GM18861 (cell line): ENCODE measurements at regions not wholly inside any gene's neighbourhood (a gene's known extent, or its start where the extent isn't known, plus 50 kb on each side); places are given as distances from the start of the nearest gene placed in this dataset.
"Not testable (repeated sequence)": the region's sequence is repeated elsewhere in the genome, so short reads cannot be mapped to it uniquely, and the experiment has no call there.

Source experiments
- ATAC-seq: cut with Tn5 transposase; IDR thresholded peaks from one replicate; pipeline ENCODE4 v1.9.1; 2021; ENCODE audit not compliant: unreplicated experiment

DNA sequence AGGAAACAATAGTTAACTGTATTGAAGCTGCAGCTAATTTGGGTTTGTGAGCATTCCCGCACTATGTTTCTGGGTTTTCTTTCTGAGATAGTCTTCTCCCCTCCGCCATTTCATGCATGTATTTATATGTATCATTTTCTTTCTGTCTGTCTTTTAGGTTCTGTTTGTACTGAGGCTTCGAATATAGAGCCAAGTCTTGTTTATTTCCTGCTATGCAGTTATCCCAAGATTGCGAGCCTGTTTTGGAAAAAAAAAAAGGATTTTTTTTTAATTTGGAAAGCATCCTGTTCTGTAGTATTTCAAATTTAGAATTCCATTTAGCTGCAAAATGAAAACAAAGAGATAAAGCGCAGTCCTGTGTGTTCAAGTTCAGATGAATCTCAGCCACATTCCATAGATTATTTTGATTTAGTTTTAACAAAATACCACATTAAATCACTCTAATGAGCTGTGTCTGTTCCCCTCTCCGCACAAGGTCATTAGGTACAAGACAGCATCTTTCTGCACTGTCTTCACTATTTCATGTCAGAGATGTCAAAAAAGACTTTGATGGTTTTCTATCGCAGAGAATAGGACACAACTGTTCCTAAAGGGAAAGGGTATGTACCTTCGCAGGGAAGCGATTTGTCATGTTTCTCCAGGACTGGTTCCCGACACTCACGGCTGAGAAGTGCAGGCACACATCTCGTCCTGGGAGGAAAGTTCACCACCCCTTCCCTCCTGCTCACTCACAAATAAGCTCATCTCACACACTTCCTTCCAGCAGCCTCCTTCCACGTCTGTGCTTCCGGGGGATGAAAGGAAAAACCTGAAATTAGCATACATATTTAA is 443.4 kb downstream of the ZNF516 start:
- ATAC-seq: no peak

DNA sequence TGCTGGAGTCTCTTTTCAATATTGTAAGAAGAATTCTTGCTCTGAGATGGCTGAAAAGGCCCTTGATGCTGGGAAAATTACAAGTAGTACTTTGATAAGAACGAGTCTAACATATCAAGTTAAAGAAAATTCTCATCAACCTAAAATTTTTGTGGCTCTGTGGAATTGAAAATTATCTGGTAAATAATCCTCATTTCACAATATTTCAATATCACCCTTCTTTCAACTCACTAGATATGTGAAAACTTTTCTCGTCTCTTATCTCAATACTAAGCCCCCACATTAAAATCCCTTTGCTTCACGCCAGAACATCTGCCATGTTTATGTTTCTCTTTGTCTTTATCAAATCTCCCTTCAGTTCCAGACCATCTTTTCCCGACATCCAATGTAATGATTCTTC is 448.8 kb downstream of the ZNF516 start:
- ATAC-seq: no peak

DNA sequence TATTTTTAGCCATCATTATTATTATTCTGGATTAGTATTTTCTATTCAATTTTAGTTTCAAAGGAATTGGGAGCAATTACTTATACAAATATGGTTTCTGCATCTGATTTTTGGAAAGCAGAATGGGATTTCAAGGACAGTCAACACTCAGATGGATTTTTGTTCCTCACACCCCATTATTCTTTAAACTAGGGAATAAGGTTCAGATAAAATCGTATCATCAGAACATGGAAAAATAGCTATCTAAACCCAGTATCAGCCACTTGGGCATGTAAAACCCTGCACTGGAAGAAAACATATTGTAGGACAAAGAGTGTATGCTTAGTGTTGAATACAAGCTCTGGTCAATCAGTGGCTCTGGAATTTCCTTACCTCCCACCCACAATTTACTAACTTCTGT is 452.5 kb downstream of the ZNF516 start:
- no peak for ATAC-seq

DNA sequence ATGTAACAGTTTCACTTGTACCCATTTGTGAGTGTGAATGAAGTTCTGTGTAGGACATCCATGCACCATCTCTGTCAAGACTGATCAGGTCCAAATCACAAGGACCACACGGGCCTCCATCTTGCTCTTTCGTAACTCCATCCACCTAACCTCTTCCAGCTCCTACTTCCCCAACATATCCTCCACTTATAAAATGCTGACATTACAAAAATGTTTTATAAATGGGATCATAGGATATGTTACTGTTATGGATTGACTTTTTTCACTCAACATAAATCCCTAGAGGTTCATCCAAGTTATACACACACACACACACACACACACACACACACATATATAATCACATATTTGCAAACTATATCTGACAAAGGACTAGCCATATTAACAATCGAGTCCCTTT is 476.8 kb downstream of the ZNF516 start:
- no peak for ATAC-seq

DNA sequence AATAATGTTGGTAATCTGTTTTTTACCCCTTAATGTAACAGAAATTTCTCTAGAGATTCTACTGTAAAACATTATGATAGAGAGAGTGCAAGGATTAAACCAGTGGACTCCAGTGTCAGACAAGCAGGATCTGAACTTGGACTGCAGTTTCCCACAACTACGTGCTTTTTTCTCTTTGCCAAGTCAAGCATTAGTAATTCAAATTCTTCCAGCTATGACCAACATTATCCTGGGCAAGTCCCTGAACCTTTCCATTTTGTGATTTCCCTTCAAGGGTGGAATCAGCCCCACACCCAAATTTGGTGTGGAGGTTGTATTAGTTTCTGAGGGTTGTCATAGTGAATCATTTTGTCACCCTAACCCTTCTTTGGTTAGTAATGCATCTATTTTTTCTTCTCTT is 482.0 kb downstream of the ZNF516 start:
- ATAC-seq: no peak

DNA sequence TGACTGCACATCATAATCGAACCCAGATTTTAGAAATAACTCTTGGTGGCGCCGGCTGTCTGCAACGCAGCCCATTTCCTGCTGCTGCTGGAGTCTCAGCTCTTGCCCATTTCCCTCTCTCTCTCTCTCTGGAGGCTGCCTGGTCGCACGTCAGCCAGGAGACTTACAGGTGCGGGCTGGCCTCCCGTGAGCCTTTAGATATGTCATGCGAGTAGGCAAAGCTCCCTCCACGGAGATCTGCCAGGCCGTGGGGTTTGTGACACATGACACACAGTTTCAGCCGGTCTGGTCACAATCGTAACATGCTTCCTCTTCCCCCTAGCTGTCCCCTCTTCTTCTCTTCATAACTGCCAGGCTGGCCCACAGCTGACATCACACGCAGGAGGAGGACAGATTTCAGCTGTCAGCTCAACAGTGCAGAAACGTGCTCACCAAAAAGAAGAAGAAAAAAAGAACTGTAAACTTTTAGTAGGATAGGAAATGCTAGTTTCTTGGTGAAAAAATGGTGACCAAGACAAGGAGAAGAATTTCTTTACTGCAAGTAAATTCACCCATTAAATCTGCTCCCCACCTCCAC is 489.3 kb downstream of the ZNF516 start:
- no peak for ATAC-seq

DNA sequence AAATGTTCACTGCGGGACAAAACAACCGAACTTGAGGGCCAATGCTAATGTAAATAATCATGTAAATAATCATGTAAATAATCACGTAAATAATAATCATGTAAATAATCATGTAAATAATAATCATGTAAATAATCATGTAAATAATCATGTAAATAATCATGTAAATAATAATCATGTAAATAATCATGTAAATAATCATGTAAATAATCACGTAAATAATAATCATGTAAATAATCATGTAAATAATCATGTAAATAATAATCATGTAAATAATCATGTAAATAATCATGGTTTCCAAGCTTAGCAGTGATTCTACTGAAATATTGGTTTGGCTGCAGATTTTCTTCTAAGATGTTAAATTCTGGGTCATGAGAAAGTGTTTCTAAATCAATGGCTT is 507.1 kb downstream of the ZNF516 start:
- ATAC-seq: not testable (repeated sequence)

DNA sequence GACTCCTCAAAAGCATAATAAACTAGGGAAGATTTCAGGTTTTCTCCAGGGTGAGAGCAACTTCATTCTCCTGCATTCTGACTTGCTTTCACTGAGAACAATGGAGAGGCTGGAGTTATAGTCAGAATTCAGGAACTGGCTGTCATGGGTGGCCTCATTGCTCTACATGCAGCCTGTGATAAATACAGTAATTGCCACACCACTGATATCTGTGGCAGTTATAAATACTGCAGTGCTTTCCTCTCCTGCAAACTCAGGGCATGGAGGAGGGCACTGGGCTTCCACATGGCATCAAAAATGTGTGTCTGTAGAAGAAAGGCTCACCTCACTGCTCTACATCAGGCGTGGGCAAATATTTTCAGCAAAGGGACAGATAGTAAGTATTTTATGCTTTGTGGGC is 510.2 kb downstream of the ZNF516 start:
- no peak for ATAC-seq

DNA sequence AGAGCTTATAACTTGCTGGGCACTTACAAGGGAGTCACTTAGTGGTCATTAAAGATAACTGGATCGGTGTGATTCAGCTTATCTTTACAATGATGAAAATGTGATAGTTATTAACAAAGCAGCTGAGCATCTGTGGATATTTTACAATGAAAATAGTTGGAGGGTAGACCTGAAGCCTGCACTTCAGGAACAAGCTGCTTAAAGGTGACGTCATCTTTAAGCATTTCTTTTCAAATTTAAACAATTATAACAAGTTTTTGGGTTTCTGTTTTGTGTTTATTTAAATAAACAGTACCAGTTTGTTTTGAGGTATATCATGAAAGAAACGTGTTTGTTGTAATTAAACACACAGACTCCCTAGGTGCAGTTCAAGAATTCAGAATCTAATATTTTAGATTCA is 513.9 kb downstream of the ZNF516 start:
- no peak for ATAC-seq

DNA sequence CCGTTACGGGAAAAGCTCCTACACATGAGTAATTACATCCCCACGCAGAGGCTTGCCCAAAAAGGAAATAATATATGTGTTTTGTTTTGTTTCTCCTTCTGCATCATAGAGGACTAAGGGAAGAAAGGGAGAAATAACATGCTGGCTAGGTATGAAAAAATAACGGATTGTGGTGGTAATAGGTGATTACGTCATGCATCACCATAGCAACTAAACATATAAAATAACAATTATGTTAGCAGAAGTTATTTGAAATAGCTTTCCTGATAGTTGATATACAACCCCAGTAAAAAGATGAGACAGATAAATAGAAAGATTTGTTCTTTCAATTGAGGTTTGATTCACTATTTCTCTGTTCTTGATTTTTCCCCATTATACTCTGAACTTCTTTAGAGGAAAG is 518.0 kb downstream of the ZNF516 start:
- no peak for ATAC-seq

DNA sequence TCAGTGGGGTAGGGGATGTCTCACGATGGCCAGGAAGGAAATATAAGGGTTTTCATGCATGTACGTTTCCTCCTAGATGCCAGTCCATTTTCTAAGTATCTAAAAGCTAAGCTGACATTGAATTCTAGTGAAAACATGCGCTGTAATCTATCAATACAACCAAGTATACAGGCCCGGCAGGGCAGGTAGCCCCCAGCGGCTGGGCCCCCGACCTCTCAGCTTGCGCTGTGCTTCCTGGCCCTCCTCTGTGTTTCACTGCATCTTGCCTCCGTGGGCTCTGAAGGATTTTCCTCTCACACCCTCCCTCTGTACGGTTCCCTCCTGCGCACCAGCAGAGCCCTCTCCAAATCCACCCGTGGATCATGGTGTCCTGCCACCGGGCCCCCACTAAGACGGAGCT is 524.8 kb downstream of the ZNF516 start:
- ATAC-seq: no peak

DNA sequence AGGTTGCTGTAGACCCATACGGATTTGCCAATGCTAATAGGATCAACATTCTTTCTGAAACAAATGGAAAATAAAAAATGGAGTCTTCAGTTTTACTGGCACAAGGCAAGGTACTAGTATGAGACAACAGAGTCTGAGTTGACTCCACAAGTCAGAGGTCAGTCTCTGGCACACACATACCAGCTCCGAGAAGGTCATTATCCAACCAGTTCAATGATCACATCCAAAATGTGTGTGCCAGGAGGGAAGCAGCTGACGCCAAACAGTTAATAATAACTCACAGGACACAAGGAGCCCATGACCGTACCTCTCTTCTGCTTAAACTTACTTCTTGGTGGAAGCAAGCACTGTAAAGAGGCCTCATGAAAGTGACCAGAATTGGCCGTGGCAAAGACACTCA is 528.6 kb downstream of the ZNF516 start:
- ATAC-seq: no peak

DNA sequence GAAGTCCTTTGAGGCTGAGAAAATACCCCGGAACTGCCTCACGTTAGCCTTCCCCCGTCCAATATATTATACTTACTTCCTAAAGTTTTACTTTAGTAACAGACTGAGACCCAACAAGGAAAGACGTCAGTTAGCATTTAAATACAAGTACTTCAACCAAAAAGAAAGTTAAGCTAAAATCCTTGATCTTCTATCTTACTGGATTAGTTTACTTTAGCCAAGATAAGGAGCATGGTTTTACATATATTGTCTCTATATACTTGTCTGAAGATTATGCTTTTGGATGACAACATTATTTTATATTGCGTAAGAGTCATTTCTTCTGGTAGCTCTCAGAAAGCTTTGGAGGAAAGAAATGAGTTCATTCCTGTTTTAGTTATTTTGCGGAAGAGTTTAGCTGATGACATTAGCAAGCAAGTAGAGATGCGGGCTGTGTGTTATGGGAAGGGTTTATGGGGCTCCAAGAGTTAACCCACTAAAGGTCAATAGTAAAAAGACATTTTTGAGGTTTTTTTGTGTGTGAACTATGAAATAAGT is 532.9 kb downstream of the ZNF516 start:
- no peak for ATAC-seq

DNA sequence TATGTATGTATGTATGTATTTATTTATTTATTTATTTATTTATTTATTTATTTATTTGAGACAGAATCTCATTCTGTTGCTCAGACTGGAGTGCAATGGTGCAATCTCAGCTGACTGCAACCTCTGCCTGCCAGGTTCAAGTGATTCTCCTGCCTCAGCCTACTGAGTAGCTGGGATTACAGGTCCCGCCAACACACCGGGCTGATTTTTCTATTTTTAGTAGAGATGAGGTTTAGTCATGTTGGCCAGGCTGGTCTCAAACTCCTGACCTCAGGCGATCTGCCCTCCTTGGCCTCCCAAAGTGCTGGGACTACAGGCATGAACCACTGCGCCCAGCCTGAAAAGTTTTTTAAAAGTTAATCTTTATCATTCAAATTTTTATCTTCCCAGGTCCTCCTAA is 532.9 kb upstream of the SMIM21 start:
- ATAC-seq: not testable (repeated sequence)

DNA sequence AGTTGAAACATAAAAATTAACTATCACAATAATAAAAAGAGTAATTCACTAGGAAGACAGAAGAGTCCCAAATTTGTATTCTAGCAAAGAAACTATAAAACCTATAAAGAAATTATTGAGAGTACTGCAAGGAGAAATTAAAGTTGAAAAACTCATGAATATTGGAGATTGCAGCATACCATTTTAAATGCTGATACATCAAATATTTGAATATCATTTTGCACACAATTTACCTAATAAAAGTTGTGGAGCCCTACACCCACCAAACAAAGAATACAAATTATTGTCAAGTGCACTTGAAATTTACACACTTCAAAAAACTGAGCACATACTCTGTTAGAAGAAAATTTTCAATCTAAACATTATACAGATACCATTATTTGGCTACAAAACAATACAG is 531.6 kb upstream of the SMIM21 start:
- no peak for ATAC-seq

DNA sequence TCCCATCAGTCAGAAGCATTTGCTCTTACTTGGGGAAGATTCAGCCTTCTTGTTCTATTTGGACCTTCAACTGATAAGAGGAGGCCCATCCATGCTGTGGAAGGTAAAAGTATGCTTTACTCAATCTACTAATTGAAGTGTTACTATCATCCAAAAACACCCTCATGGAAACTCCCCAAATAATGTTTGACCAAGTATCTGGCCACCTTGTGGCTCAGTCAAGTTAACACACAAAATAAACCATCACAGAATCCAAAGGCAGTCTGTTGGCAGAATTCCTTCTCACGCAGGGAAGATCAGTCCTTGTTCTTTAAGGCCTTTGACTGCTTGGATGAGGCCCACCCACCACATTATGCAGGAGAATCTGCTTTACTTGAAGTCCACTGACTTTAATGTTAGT is 531.2 kb upstream of the SMIM21 start:
- ATAC-seq: no peak

DNA sequence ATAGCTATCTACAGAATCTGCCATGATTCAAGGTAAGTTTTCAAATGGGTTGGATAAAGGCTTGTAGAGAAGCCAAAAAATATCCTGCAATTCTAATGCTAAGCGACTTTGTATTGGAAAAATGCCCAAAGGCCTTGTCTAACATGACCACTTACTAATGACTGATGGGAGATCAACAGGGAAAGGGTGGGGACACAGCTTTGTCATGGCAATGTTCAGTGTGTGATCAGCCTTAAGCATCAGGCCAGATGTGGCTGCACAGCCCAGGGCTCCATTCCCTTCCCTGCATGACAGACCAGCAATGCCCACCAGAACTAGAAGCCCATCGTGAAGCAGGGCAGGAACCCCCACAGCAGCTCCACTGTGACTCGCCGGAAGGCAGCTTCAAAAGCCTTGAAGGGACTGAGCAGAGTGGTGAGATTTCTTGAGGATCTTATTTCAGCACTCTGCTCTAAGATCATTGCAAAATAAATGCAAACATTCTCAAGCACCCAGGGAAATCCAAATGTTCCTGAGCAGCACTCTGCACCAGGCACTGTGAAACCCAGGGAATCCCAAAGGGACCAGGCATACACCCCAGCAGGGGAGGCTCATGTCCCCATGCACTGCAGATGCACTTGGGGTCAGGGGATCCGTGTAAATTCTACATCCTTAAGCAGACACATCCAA is 517.9 kb upstream of the SMIM21 start:
- ATAC-seq: no peak

DNA sequence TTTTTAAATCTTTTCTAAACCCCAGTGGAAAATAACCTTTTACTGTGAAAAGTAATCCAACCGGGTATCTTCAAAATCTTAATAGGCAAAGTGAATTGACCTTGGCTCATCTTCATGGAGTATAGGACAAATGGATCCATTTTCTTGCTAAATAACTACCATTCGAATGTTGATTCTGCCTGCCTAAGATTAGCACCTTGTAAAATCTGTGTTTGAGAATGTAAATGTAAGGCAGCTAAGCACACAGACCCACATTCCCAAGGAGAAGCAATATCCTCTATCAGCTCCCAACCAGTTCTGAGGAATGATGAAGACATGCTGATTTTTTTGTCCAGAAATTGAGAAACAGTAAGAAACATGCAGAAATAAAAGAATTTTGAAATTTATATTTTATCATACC is 509.8 kb upstream of the SMIM21 start:
- ATAC-seq: no peak

DNA sequence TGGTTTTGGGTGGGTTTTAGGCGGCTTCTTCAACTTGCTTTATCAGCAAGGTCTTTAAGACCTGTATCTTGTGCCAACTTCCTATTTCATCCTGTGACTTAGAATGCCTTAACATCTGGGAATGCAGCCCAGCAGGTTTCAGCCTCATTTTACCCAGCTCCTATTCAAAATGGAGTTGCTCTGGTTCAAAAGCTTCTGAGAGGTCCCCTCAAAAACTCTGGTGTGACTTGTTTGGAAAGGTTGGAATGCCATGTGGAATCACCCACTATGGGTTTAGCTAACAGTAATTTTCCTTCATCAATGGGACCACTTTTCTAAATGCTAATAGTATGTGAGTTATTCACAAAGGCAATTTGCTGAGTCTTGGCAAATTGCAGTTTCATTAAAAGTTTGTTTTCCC is 509.4 kb upstream of the SMIM21 start:
- ATAC-seq: no peak

DNA sequence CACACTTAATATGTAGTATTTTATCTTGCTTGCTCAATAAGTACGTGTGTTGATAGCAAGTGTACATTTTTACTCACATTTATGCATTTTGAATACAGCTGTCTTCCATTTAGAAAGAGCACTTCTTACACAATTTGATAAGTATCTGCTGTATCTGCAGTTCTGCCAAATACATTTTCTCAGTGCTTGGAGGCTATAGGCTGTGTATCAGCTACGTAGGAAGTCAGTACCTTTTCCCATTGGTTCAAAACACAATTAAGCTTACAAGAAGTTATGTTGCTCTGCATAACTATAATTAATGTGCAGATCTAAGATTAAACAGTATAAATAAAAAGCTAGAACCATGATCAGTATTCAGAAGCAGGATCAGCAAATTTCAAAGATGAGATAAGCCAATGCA is 503.6 kb upstream of the SMIM21 start:
- ATAC-seq: no peak

DNA sequence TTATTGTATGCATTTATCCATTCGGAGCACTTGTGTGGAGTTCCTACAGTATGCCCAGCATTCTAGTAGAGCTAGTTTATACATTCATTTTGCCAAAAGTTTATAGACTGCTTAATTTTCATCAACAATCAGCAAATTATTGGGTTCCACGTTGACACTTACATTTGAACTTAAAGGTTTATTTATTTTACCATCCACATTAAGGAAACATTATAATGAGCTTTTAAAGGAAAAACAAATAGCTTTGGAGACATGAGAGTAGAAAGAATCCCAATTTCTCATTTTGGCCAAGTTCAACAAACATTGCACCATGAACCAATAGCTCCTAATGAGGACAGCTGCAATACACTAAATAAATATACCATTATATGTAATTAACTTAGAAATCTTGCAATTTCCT is 501.2 kb upstream of the SMIM21 start:
- ATAC-seq: no peak

DNA sequence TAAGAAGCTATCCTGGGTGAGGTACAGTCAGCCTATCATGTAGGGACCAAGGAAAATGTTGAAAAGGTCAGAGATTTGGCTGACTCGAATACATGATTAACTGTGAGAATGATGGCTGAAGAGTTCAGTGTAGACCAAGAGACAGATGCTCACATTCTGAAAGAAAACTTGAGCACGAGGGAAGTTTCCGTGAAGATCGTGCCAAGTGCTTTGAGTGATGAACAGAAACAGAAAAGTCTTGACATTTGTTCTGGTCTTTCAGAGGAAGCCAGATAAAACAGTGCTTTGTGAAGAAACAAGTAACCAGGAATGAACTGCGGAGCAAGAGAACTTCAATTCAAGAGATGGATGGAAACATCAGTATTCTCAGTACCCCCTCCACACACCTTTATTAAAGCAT is 500.3 kb upstream of the SMIM21 start:
- ATAC-seq: no peak
